ENCODE measurements at regions not wholly inside any gene's neighbourhood (a gene's known extent, or its start where the extent isn't known, plus 50 kb on each side); places are given as distances from the start of the nearest gene placed in this dataset.

DNA sequence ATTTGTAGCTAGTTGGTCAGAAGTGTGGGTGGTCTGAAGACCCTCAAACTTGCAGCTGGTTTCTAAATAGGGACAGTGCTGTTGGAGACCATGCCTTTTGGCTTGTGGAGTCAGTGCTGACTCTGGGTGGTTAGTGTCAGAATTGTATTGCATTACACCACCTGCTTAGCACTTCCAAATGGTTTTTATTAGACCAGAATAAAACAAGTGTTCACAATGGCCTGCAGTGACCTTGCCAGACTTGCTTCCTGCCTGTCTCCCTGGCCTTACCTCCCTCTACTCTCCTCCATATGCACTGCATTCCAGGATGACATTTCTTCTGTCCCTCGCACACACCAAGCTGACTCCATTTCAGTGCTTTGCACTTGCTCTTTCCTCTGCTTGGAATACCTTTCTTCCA, 72.7 kb upstream of the CNIH3 start:
- TF ChIP-seq CTCF (IDR thresholded peaks at IDR 0.05), result no peak
- TF ChIP-seq POLR2A (IDR thresholded peaks at IDR 0.05), result no peak
